NCI-H524 (cell line): ENCODE measurements at regions not wholly inside any gene's neighbourhood (a gene's known extent, or its start where the extent isn't known, plus 50 kb on each side); places are given as distances from the start of the nearest gene placed in this dataset.

ENCODE experiments used
- DNase-seq, 2 experiments: peaks; one replicate each; lab custom pipeline; 2025; lab: John Stamatoyannopoulos, UW

- DNase-seq: no peak
These were observed 245.5 kb upstream of the MDFIC2 start for GRCh38 chr3:70557976-70558375.

- no peak for DNase-seq
These were observed 243.6 kb upstream of the MDFIC2 start for GRCh38 chr3:70556056-70556455.

DNA sequence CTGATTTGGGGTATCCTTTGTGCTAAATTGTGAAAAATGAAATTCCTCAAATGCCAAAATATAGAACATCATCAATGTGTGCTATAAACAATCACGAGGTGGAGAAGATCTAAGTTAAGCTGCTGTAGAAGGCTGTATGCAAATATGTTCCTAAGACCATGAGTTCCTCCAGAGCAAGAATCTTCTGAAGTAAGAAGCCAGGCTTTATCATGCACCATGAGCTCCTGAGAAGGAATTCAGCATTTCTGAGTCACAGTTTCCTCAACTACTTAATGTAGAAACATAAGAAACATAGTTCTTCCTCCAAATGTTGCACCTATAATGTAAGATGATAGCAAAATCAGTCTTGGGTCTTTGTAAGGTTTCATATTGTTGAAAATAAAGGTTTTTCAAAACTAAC lies 241.7 kb upstream of the MDFIC2 start:
- no peak for DNase-seq

- DNase-seq: peak; percentile 3 to 29
These were observed 238.4 kb upstream of the MDFIC2 start for GRCh38 chr3:70550723-70551319.

- no peak for DNase-seq
These were observed 234.2 kb upstream of the MDFIC2 start for GRCh38 chr3:70546679-70547078.

- no peak for DNase-seq
These were observed 231.1 kb upstream of the MDFIC2 start for GRCh38 chr3:70543493-70543892.

- no peak for DNase-seq
These were observed 227.5 kb upstream of the MDFIC2 start for GRCh38 chr3:70539908-70540307.

DNA sequence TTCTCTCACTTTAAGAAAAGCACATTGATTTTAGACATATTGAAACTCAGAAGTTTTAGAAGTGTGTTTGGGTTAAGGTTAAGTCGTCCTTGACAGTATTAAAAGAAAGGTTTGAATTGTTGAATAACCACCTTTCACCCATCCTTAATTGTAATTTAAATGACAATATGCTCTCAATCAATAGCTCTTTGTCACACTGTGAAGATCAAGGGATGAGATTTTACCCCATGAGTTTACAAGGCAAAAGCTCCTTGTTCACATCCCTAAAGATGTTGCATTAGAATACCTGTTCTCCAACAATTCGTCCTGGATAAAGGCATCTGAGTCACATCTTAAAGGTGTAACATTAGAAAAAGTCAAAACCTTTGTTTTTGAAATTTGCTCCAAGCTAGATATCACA lies 220.4 kb upstream of the MDFIC2 start:
- no peak for DNase-seq

DNA sequence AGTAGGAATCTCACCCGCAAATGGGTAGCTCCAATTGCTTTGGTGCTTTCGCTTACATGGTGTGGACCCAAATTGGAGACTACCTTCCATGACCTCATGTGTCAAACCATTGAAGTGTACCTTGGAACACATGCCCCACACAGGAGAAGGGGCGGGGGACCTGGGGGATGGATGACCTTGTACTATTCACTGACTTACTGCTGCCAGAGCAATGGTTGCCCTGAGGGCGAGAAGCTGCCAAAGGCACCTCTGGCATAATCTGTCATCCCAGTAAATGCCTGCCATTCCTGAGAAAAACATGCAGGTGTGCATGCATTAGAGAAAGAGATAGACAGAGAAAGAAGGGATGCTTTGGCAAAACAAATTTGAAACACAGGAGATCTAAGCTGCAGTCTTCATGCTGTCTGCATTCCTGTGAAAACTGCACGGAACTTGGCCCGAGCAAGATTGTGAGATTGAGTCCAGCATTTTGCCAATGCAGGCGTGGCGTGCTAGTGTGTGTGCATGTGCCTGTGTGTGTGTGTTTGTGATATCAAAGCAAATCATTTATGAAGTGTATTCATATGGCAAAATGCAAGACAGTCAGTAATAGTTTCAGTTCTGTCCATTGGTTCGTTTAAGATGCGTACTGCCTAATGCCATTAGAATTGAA lies 219.5 kb upstream of the MDFIC2 start:
- no peak for DNase-seq

DNA sequence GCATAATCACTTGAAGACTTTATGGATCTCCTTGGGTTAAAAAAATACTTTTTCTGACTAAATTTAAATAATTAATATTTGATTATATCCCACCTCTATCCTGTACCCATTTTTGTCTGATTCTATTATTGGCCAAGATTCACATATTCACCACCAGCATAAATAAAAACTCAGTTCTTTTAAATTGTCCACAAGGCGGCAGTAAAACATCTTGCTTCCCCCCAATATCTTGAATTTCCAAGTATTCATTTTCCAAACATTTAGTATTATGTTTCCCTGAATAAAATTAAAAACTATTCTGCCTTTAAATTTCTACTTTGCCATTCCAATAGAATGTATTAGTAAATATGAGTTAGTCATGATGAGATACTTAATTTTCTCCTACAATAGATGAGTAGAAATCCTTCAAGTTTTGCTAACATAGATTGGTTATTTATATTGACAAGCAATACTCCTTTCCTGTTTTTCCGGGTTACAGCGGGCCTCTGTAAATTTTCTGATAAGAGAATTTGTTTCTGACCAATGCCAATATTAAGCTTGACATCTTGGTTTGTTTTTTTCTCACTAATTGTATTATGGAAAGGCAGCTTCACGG lies 218.7 kb upstream of the MDFIC2 start:
- peak; percentile 12 to 35 for DNase-seq

DNA sequence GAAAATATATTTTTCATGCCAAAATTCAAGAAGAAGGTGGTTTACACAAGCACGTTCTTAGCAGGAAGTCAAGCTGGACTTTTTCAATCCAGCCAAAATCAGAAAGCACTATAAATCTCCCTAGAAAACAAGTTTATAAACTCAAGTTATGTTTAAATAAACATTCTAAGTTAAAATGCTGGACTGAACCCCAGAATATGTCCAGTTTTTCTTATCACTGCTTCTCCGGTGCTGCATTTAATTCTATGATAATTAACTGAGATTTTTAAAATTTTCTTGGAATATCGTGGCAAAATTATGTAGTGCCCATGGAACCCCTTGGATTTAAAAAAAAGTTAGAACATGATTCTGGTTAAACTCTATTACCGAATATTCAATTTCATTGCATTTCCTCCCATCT lies 218.2 kb upstream of the MDFIC2 start:
- no peak for DNase-seq

- peak in 1 of 2 experiments; percentile 66 for DNase-seq
These were observed 214.6 kb upstream of the MDFIC2 start for GRCh38 chr3:70527026-70527425.

DNA sequence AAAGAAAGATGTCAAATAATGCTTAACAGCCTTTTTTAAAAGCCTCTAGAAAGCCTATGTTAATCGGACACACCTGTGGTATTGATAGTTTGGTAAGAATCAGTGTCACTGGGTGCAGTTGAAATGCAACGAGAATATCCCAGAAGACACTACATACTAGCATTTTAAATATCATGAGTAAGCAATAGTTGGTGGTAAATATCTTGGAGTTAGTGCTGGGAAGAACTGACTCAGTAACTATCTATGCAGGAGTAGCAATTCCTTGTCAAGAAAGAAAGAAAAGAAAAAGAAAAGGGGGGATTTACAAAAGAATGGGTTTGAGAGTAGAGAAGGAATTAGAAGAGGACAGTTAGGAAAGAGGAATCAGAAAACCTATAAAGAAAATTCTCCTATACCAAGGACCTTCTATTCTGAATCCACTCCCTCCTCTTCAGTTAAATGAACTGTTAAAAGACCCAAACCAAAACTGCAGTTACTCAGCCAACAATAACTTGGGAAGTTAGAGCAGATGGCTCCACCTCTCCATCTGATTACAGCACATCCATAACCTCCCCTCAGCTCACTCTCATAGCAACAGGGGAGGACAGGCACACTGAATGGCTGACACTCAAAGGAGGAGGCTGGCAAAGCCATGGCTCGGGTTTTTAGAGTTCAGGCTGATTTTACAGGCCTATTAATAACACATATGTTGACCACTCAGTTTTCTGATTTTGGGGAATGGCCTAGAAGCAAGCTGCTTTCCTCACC lies 207.6 kb upstream of the MDFIC2 start:
- peak; percentile 70 to 80 for DNase-seq

GRCh38 chr3:70519026-70519425 lies 206.6 kb upstream of the MDFIC2 start:
- no peak for DNase-seq

DNA sequence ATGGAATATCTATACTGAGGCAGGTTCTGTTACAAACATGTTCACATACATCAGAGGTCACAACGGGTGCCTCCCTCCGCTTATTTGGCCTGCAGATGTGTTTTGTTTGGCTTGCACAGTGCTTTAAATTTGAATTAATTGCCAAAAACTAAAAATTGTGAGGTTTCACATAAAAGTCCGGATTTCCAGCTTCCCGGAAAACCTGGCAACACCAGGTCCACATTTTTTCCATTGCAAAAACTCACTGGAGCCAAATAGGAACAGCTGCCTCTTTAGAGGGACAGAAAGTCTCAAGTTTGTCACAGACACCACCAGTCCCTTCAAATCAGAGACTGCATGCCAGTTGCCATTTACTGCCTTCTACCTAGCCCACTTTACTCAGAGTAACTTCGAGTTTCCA lies 205.9 kb upstream of the MDFIC2 start:
- peak in 1 of 2 experiments; percentile 51 for DNase-seq

- peak; percentile 34 to 80 for DNase-seq
These were observed 204.9 kb upstream of the MDFIC2 start for GRCh38 chr3:70517124-70517890.

DNA sequence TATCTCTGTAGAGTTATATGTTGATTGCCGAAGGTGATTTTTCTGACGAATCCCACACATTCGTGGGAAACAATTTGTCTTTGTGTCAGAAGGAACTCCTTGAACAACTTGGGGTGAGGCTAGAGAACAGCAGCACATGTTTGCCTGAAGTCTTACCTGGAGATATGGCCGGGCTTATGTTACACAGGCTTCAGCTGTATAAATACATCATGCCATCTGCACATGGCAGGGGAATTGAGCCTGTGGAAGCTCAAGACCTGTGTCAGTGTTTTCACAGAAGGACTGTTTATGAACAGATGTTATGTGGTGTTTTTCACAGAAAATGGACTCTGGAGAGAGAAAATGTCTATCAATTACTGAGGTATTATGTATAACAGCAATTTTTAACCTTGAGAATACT lies 203.6 kb upstream of the MDFIC2 start:
- peak; percentile 81 to 92 for DNase-seq

GRCh38 chr3:70507486-70507885 lies 195.0 kb upstream of the MDFIC2 start:
- no peak for DNase-seq

- DNase-seq: no peak
These were observed 194.3 kb upstream of the MDFIC2 start for GRCh38 chr3:70506775-70507174.

DNA sequence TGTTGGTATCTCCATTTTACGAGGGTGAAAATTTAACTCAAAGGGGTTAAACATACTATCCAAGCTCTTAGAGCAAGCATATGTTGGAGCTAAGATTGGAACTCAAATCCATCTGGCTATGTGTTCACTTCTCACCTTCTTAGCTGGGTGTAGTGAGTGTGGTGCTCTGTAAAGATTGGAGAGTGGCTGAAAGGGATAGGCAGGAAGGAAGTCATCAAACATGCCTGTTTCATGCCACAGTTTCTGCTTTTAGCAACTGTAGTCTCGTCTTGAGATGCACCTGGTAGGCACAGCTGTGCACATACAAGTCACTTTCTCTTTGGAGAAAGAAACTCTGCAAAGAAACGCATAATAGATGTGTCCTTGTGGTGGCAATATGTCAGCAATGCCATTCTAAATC lies 189.1 kb upstream of the MDFIC2 start:
- no peak for DNase-seq

DNA sequence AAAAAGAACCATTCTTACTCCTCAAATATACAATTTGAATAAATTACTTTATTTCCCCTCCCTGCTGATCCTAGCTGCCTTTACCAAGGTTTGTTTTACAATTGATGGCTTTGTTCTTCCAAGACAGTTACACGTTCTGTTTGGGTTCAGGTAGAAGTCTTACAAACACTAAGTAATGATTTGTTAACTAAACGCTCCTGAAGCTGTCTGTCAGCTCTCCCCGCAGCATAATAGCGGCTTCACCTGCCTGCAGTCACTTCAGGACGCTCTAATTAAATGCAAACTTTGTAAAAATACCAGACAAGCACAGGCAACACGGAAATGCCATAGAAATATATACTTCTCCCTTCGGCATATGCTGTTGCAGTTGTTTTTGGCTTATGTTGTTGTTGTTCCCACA lies 176.4 kb upstream of the MDFIC2 start:
- DNase-seq: no peak

GRCh38 chr3:70488131-70488530 lies 175.7 kb upstream of the MDFIC2 start:
- DNase-seq: no peak
